Glomerular endothelial cell (primary cell): ENCODE measurements at regions not wholly inside any gene's neighbourhood (a gene's known extent, or its start where the extent isn't known, plus 50 kb on each side); places are given as distances from the start of the nearest gene placed in this dataset.
"Not testable (repeated sequence)": the region's sequence is repeated elsewhere in the genome, so short reads cannot be mapped to it uniquely, and the experiment has no call there.

Source experiments
- DNase-seq: peaks from one replicate; pipeline ENCODE4 v3.0.0-alpha.2; 2011; ENCODE audit warnings: low read depth, low spot score; ENCODE audit errors: extremely low read depth

DNA sequence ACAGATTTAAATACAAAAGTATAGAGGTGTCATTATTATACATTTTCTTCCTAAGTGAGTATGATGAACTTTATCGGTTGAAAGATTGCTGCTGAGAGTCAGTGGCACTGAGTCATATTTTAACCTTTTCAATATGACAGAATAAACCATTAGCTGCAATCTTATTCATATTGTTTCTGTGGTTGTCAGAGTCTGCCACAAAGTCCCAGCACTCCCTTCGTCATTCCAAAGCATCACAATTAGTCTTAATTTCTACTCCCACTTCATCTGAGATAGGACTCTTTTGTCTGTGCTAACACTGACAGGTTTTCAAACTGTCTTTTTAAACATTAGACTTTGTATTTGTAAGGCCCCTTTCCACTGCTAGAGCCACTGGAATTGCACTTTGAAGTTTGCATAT is 656.9 kb downstream of the MTRR start:
- no peak for DNase-seq

DNA sequence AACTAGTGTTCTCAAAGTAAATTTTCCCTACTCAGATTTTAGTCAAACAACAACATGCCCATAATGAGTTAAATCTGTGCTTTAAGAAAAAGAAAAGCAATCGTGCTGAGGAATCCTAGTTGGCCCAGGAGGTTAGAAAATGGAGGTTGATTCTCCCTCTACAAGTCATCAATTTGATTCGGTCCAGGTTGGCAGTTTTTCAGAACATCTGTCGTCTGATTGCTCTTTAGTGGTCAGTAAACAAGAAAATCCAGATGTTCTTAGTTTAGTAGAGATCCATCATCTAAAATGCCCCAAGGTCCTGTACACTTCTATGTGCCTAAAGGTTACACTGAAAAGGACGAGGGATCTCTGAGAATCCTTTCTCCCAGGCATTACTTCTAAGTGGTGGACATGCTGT is 659.2 kb downstream of the MTRR start:
- DNase-seq: no peak

DNA sequence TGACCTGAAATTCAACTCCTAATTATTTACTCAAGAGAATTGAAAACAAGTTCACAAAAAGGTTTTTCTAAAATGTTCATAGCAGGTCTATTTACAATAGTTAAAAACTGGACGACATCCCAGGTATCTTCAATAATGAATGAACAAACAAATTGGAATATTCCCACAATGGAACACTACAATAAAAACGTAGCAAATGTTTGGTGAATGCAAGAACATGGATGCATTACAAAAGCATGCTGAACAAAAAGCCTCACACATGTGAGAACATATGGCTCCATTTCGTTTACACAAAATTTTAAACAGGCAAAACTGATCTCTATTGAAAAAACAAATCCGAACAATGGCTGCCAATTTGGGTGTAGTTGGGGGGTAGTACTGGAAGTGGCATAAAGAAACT is 669.9 kb downstream of the MTRR start:
- DNase-seq: no peak

DNA sequence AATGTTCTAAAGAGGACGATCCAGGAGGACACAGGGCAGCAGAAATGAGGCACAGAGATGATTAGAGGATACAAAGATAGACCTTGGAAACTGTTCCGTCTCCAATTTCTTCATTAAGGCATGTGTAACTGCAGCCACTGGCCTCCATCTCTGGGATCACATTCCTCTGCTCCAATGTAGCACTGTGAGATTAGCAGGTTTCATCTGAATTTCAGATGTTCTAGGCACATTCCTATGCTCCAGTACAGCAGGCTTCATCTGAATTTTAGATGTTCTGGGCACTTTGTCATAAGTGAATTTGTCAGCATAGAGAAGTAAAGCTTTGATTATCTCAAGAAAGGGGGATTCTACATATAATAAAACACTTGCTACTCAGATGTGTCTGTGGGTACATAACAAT is 671.4 kb downstream of the MTRR start:
- no peak for DNase-seq

DNA sequence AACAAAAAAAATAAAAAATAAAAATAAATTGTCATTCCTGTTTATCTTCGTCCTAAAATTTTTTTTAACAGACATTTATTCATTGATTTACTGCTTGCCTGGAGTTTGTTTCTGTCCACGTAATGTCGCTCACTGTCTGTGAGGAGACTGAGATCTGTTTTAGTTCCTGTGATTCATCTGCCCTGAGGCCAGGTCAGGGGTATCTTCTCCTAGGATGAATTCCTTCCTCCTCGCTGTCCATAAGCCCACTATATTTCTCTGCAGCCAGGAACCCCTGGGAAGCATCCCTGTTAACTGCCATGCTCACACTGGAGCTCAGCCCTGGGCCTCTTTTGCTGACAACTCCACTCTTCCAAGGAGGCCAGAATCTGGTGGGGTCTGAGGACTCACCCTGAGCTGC is 682.0 kb downstream of the MTRR start:
- no peak for DNase-seq

DNA sequence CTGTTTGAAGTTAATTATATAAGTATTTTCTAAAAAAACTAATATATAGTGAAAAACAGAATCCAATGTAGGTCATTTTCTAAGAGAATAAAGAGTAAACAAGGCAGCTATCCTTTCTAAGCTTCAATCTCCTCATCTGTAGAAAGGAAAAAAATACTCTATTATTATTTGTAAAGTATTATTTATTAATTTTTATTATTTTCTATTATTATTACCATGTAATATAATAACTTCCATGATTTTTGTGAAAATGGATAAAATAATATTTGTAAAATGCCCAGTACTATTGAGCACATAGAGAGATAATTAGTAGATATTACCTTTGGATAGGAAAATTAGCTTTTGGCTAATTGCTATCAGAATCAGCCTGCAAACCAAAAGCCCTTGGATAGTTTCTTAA is 684.4 kb downstream of the MTRR start:
- DNase-seq: no peak

DNA sequence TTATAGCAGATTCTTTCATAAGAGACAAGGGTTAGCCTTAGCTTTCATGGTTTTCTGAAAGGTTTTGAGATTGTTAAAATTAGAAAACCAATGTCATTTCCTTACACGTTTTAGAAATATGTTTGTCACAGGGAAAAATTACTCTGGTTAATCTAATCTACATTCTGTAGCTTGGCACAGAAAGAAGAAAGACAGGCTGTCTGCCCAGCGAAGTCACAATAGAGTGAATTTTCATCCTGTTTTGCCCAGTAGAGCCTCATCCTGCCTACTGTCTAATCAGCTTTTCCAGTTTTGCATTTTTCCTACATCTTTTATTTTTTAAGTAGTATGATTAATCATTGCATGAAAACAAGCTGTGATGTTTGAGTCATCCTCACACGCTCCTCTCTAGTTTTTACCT is 688.8 kb downstream of the MTRR start:
- DNase-seq: no peak

DNA sequence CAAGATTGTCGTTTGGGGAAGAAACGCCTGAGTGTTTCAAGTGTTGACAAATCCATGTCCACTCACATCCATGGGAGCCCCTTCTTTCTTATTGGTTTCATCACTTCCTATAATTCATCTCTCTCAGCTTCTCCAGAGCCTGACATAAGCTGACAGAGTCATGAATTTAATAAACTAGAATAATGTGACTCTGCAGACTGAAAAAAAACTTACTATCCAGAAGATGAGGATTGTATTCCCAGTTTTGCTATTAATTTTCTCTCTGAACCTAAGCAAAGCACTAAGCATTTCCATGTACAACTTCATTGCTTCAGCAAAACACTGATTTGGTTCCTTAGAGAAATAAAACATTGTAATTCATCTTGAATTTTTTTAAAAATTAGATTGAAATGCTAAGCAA is 691.8 kb downstream of the MTRR start:
- no peak for DNase-seq

DNA sequence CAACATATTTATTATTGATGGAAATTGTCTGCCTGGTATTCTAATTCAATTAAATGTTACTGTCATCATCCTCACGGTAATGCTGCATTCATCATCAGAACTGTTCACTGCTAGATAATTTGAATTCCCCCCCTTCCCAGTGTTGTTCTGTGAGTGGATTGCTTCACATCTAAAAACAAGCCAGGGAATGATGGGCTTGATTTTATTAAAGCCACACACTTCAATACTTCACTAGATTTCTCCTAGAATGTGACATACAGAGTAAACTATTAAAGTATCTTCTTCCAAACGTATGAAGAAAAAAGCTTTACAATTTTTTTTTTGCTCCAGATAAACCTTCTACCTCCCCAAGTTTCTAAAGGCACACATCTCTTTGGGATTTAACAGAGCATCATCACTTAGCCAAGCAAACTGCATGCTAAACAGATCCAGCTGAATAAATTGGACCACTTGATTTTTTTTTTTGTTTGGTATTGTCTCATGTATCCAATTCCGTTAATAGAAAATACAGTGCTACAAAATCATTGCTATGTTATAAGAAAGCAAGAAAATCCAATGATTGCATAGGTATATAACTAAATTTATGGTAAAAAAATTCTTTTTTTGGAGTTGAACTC is 692.4 kb downstream of the MTRR start:
- no peak for DNase-seq

DNA sequence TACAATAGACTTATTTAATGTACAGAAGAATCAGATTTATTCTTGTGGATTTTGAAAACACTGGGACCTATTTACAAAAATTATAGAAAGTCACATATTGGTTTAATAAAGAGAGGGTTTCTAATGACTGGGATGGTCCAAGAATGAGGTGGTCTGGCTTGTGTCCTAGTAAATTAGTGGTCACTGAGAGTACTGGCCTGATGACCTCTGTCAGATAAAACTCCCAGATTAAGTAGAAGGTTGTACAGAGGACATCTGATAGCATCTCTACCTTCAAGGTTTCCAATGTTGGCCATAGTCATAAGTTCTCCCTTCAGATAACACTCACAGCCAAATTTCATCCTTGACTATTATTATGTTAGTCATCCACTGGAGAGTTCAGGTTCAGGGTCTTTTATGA is 692.9 kb downstream of the MTRR start:
- no peak for DNase-seq

DNA sequence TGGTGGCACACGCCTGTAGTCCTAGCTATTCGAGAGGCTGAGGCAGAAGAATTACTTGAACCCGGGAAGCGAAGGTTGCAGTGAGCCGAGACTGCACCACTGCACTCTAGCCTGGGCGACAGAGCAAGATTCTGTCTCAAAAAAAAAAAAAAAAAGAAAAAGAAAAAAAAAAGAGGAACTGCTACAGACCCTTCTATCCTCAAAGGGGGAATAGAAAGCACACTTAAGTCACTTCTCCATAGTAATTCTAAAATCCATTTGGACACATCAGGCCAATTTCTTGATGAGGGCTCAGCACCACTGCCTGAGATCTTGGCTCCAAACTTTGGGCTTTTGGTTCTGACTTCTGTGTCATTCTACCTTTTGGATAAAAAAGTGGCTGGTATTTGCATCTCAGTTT is 694.6 kb downstream of the MTRR start:
- DNase-seq: not testable (repeated sequence)

DNA sequence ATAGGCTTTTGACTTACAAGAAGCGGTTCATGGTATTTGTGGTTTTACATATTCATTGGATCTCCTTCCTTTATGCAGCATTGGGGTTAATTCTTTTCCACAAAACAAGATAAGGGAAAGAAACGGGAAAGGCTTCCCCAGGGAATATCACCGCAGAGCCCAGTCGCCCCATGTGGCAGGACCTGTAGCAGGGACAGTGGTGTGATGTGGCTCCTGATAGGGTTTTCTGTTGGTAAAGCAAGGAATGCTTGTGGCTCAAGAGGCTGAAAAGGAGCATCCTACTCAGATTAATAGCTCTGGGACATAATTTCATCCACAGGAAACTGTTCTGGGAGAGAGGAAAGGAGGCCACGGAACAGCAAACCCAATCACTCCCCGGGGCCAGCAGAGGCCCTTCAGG is 699.9 kb downstream of the MTRR start:
- no peak for DNase-seq

DNA sequence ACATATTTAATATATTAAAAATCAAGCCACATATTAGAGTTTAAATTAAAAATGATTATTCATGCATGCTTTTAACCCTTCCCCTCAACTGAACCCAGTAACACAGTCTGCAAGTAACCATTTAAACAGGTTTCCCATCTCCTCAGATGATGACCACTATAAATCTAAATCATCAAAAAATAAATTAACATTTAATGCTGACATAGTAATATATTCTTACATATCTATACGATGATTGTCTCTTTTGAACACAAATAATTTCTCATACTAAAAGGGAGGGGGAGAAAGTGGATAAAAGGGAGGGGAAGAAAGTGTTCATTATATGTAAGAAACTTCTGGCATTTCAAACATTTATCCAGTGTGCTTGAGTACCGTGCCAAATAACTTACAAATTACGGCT is 701.6 kb downstream of the MTRR start:
- DNase-seq: no peak

DNA sequence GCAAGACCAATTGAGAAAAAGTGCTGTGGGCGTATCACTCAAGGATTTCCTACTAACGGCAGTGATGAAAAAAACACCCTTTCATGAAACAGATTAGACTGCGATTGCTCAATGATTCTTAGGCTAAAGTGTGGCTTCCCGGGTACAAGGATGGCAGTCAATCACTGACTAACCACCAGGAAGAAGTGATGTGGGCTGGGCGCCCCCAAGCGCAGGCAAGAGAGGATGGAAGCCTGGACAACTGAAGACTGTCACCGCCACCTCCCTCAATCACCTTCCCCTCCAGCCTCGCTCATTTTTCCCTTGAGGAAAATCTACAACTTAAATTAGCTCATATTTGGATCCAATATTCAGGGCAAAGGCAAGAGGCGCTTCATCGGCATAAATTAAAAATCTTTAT is 707.2 kb downstream of the MTRR start:
- DNase-seq: no peak

DNA sequence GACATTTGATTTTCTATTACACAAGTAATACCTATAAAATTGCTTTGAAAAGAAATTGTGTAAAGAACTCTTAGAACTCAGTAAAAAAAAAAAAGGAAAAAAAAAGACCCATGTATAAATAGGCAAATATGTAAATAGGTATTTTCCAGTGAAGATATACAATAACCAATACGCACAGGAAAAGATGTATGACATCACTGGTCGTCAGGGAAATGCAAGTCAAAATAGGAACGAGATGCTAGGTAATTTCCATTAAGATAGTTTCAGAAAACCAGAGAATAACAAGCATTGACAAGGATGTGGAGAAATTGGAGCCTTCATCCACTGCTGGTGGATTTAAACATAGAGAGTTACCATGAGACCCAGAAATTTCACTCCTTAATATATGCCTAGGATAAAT is 708.8 kb downstream of the MTRR start:
- no peak for DNase-seq

DNA sequence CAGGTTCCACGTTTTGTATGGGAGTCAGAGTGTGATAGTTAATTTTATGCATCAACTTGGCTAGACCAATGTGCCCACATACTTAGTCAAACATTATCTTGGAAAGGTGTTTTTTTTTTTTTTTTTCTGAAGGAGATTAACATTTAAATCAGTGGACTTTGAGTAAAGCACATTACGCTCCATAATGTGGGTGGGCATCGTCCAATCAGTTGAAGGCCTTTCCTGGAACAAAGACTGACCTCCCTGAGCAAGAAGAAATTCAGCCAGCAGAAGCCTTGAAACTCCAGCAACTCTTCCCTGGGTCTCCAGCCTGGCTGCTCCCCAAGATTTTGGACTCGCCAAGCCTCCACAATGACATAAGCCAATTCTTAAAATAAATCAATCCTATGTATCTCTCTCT is 711.4 kb downstream of the MTRR start:
- DNase-seq: no peak

DNA sequence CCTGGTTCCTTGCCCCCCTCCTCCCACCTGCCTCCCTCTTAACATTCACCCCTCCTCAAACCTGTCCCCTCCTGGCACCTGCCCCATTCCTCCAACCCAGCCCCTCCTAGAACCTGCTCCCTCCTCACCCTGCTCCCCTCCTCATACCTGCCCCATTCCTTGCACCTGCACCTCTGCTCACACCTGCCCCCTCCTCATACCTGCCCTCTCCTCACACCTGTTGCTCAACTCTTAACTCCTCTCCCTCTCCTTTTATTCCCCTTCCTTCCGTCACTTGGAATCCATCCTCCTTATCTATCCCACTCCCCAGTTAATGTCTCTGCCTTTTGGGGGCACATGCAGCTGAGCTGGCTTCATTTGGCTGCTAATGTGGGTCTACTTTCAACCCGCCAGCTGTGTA is 712.1 kb downstream of the MTRR start:
- no peak for DNase-seq

DNA sequence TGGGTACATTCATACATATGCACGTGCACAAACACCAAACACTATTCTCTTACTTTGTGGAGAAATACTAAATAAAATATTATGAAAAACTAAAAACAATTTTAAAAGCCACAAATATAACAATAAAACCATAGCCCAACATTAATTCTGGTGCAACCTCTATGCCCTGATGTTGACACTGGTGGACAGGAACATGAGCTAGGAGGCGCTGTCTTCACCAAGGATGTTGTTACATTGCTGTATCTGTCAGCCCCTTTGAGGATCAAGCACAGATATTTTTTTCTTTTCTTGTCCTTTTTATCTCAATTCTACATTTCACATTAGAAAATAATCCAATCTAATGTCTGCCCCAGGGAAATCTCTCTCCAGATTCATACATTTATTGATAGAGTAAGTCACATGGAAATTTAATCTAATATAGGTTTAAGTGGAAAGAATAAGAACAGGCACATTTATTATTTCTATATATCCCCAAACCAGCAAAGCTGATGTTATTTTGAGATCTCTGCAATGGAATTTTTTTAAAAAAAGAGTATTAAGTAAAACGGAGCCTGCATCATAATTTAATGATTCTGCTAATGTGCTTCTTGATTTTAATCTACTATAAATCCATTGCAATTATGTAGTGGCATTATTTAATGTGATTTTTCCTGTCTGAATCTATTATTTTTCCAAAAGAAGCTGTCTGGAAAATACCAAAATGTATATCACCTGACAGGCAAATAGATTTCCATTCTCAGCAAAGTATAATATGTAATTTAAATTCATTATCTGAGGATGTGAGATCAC is 716.5 kb downstream of the MTRR start:
- no peak for DNase-seq

DNA sequence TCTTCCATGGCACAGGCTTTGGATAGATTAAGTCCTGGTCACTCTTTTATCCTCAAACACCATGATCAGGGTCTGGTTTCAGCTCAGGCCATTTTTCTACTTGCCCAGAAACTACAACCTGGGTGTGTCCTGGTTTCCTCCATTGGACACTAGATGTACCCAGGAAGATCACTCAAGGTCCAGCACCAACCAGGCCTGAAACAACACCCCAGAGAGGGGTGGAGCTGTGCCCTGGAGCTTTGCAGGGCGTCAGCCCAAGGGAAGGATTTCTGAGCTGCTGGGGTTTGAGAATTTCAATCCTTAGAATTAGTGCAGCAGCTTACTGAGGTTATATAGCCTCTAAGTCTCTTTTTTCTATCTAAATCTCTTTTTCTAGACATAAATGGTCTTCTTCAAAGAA is 722.0 kb downstream of the MTRR start:
- no peak for DNase-seq

DNA sequence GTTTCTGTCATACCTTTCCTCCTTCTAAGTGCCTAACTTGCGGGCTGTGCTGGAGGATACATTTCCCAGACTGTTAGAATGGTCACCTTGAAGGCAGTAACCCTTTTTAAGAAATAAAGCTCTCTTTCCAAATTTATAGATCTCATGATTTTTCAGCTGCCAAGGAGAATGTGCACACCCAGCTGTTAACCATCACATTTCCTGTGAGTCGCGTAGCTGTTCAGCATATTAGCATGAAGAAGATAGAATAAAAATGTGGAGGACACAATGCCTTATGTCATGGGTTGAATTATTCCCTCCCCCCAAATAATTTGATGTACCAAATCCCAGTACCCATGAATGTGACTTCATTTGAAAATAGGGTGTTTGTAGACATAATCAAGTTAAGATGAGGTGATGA is 729.4 kb downstream of the MTRR start:
- DNase-seq: no peak

DNA sequence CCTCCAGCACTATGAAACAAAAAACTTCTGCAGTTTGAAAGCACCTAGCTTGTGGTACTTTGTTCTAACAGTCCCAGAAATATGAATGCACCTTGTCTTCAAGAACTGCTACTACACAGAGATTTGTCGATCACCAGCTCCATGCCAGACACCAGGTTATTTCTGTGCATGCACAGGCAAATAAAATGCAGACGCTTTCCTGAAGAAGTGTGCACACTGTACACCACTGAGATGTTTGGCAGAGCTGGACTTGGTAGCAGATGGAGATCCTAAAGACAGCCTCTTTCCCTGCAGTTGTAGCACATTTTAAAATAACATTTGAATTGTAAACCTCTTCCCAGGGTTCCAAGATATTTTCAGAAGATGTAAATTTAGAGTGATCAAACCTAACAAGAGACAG is 730.0 kb downstream of the MTRR start:
- no peak for DNase-seq

DNA sequence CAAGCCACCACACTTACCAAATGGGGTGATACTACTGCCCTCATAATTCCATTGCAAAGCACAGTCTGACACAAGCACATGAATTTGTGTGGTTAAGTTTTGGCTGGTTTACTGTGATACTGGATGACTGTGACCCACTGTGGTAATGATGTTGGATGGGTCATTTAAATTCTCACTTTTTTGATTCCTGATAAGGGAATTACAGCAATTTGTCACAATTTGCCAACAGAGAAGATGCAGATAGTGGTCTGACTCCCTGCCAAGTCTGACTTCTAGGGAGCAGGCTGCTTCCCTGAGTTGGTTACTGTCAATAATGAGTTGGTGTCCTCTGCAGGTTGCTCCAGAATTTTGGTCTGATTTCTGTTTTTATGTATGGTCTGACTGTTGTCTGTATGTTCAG is 731.9 kb downstream of the MTRR start:
- DNase-seq: no peak

DNA sequence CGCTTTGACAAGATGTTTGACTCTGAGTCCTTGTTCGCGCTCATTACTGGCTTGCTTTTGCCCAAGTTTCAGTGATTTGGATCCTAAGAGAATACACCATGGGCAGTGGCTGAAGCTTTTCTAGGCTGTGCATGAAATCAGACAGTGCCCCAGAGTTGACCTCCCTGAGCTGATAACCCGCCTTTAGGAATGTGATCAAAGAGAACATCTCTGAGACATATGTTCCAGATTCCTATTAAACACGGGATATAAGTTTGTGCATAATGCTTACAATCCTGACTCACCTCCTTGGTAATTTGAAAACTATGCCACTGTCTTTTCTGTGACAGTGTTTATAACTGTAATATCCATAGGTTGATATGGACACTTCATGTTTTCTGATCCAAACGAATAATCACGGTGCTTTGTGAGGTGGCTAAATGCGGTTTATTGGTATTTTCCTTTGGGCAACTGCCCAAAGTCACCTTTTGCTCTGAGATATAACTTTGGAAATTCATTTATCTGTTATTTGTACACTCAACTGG is 732.9 kb downstream of the MTRR start:
- DNase-seq: no peak
